Panc1 (cell line): ENCODE measurements at regions not wholly inside any gene's neighbourhood (a gene's known extent, or its start where the extent isn't known, plus 50 kb on each side); places are given as distances from the start of the nearest gene placed in this dataset.

Source experiments
- CTCF ChIP-seq: fragments of 450-650 bp; IDR thresholded peaks from 2 replicates; pipeline ENCODE4 v1.5.1; 2017; ENCODE audit warnings: mild to moderate bottlenecking
- POLR2AphosphoS5 ChIP-seq: IDR thresholded peaks from 2 replicates; pipeline ENCODE4 v1.6.1; 2012; ENCODE audit warnings: mild to moderate bottlenecking, low read depth, low read length, moderate library complexity

- TF ChIP-seq CTCF: no peak
- TF ChIP-seq POLR2AphosphoS5: no peak
Measured at GRCh38 chr9:109582386-109582785, 84.3 kb upstream of the PTPN3 start.
